ENCODE measurements at regions not wholly inside any gene's neighbourhood (a gene's known extent, or its start where the extent isn't known, plus 50 kb on each side); places are given as distances from the start of the nearest gene placed in this dataset.

DNA sequence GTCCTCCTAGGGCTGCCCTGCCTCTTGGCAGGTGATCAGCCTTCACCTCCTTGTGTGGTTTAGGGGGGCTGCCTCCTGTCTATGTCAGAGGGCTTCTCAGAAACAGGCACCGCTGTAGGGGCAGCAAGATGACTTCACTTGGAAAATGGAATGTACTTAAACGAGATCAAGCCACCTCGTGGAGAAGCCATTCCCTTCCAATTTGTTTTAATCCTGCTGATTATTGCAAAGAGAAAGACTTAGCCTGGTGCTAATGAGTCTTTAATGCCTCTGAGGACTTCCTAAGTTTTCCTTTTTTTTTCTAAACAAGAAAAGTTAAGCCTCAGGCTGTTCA is 62.3 kb upstream of the RFLNA start:
- H3K36me3 ChIP-seq (ENCODE audit: insufficient read depth, low read length): no peaks in the 10 kb centered on the region
- H3K27ac ChIP-seq (ENCODE audit: low read depth, low read length, poor library complexity, severe bottlenecking): no peak overlapping the region
- H2AFZ ChIP-seq (ENCODE audit: low read length): no peak overlapping the region
- TF ChIP-seq, protein P1, sequence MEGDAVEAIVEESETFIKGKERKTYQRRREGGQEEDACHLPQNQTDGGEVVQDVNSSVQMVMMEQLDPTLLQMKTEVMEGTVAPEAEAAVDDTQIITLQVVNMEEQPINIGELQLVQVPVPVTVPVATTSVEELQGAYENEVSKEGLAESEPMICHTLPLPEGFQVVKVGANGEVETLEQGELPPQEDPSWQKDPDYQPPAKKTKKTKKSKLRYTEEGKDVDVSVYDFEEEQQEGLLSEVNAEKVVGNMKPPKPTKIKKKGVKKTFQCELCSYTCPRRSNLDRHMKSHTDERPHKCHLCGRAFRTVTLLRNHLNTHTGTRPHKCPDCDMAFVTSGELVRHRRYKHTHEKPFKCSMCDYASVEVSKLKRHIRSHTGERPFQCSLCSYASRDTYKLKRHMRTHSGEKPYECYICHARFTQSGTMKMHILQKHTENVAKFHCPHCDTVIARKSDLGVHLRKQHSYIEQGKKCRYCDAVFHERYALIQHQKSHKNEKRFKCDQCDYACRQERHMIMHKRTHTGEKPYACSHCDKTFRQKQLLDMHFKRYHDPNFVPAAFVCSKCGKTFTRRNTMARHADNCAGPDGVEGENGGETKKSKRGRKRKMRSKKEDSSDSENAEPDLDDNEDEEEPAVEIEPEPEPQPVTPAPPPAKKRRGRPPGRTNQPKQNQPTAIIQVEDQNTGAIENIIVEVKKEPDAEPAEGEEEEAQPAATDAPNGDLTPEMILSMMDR (conservative IDR thresholded peaks at IDR 0.05; ENCODE audit: low read length): no peak
- TF ChIP-seq EZH2phosphoT487 (IDR thresholded peaks at IDR 0.05; ENCODE audit: borderline replicate concordance, low read depth, low read length): no peak
- no peaks in the 10 kb centered on the region for H3K79me2 ChIP-seq (ENCODE audit: insufficient read depth, low read depth, low read length)
- ChIA-PET CTCF (ENCODE audit: unreplicated experiment) (no interaction called here), POLR2A (no interaction called here)
- no peaks in the 10 kb centered on the region for H3K9me3 ChIP-seq (ENCODE audit: low read length)
- H3K4me3 ChIP-seq (ENCODE audit: low read depth, low read length, poor library complexity, severe bottlenecking): no peak overlapping the region
- no peak overlapping the region for H3K4me2 ChIP-seq (ENCODE audit: low read length)
- intact Hi-C loops (cut with micrococcal nuclease; ENCODE audit: unreplicated experiment): no loop called here
- no peaks in the 10 kb centered on the region for H4K20me1 ChIP-seq (ENCODE audit: insufficient read depth, low read length)
- no peaks in the 10 kb centered on the region for H3K4me1 ChIP-seq (ENCODE audit: insufficient read depth, low read length, poor library complexity, severe bottlenecking)
- no TSS peak for BruUV-seq (replicated peaks)
- H3K9me2 ChIP-seq (ENCODE audit: insufficient read depth, low read length): no peaks in the 10 kb centered on the region
- no peak for DNase-seq (ENCODE audit: low spot score)

DNA sequence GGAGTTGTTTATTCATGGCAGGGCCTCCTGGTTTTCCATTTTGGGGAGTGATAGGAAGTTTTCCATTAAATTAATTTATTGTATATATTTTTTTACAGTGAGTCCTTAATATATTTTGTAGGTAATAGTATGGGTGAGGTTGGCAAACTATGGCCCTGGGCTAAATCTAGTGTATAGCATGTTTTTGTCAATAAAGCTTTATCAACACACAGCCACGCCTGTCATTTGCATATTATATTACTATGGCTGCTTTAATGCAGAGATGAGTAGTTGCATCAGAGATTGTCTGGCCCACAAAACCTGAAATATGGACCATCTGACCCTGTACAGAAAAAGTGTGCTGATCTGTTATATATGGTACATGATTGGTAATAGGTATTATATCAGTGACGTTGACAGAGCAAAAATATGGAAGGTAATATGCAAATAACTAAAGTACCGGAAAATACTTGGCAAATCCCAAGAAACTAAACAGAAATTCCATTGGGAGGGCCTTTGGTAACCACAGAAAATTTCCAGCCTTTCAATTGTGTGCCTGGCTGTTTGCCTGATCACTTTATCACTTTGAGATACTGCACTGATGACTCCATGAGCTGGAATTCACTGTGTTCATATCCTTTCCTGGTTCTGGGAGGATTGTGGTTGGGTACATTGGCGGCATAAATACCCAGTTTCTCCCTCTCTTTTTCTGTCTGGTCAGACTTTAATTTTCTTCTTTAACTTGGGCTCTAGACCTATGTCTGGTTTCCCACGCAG is 61.7 kb upstream of the RFLNA start:
- Histone ChIP-seq H3K9me2 (ENCODE audit: insufficient read depth, low read length) (no peaks in the 10 kb centered on the region), H3K79me2 (ENCODE audit: insufficient read depth, low read depth, low read length) (no peaks in the 10 kb centered on the region), H3K36me3 (ENCODE audit: insufficient read depth, low read length) (no peaks in the 10 kb centered on the region), H3K4me1 (ENCODE audit: insufficient read depth, low read length, poor library complexity, severe bottlenecking) (no peaks in the 10 kb centered on the region), H3K9me3 (ENCODE audit: low read length) (no peaks in the 10 kb centered on the region), H2AFZ (ENCODE audit: low read length) (no peak overlapping the region), H3K4me2 (ENCODE audit: low read length) (no peak overlapping the region), H3K27ac (ENCODE audit: low read depth, low read length, poor library complexity, severe bottlenecking) (no peak overlapping the region), H3K4me3 (ENCODE audit: low read depth, low read length, poor library complexity, severe bottlenecking) (no peak overlapping the region), H4K20me1 (ENCODE audit: insufficient read depth, low read length) (no peaks in the 10 kb centered on the region)
- TF ChIP-seq, protein P1 (conservative IDR thresholded peaks at IDR 0.05; ENCODE audit: low read length): no peak
- no peak for TF ChIP-seq EZH2phosphoT487 (IDR thresholded peaks at IDR 0.05; ENCODE audit: borderline replicate concordance, low read depth, low read length)
- ChIA-PET CTCF (ENCODE audit: unreplicated experiment) (no interaction called here), POLR2A (no interaction called here)
- no peak for DNase-seq (ENCODE audit: low spot score)
- intact Hi-C loops (cut with micrococcal nuclease; ENCODE audit: unreplicated experiment): no loop called here
- BruUV-seq (replicated peaks): no TSS peak

DNA sequence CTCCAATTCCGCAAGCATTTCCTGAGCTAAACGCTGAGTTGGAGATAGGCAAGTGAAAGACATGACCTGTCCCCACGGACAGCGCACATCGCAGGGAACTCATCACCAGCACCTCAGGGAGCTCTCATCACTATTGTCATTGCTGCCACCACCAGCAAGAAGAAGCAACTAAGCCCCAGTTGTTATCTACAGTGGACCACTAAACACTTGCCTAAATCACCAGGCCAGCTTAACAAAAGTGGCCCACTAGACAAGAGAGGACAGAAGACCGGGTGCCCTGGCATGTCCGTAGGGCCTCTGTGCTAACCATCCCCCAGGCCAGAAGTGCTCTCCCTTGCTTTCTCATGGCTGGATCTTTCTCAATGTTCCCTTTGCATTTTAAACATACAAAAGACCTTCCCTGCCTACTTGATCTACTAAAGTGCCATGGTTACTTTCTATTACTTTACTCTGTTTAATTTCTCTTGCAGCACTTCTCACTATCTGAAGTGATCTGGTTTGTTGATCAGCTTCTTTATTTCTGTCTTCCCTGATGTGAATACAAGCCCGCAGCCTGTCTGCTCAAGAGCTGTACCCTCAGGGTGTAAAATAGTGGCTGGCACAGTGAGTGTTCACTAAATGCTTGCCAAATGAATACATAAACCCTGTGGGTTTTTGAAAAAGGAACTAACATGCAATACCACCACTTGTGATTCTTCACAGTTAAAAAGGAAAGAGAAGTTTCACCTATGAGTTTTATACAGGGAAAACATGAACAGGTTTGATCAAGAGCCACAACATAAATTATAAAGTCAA is 60.9 kb upstream of the RFLNA start:
- Histone ChIP-seq H3K9me3 (ENCODE audit: low read length) (no peaks in the 10 kb centered on the region), H3K79me2 (ENCODE audit: insufficient read depth, low read depth, low read length) (no peaks in the 10 kb centered on the region), H3K4me2 (ENCODE audit: low read length) (no peak overlapping the region), H3K4me3 (ENCODE audit: low read depth, low read length, poor library complexity, severe bottlenecking) (no peak overlapping the region), H2AFZ (ENCODE audit: low read length) (no peak overlapping the region), H3K9me2 (ENCODE audit: insufficient read depth, low read length) (no peaks in the 10 kb centered on the region), H3K4me1 (ENCODE audit: insufficient read depth, low read length, poor library complexity, severe bottlenecking) (no peaks in the 10 kb centered on the region), H3K36me3 (ENCODE audit: insufficient read depth, low read length) (no peaks in the 10 kb centered on the region), H4K20me1 (ENCODE audit: insufficient read depth, low read length) (no peaks in the 10 kb centered on the region), H3K27ac (ENCODE audit: low read depth, low read length, poor library complexity, severe bottlenecking) (no peak overlapping the region)
- CTCF ChIA-PET (ENCODE audit: unreplicated experiment): no interaction called here
- no peak for DNase-seq (ENCODE audit: low spot score)
- POLR2A ChIA-PET: no interaction called here
- BruUV-seq (replicated peaks): no TSS peak
- intact Hi-C loops (cut with micrococcal nuclease; ENCODE audit: unreplicated experiment): no loop called here
- TF ChIP-seq, protein P1 (conservative IDR thresholded peaks at IDR 0.05; ENCODE audit: low read length): no peak
- TF ChIP-seq EZH2phosphoT487 (IDR thresholded peaks at IDR 0.05; ENCODE audit: borderline replicate concordance, low read depth, low read length): no peak
